Retinal pigment epithelial cell (primary cell): ENCODE measurements at regions not wholly inside any gene's neighbourhood (a gene's known extent, or its start where the extent isn't known, plus 50 kb on each side); places are given as distances from the start of the nearest gene placed in this dataset.
A peak's percentile ranks its signal among the peaks of the same experiment; 100 is the strongest.
"Not testable (repeated sequence)": the region's sequence is repeated elsewhere in the genome, so short reads cannot be mapped to it uniquely, and the experiment has no call there.

Experiments used
- DNase-seq: peaks from one replicate; pipeline ENCODE4 v3.0.0-alpha.2; 2010; ENCODE audit warnings: low read depth
- H3K4me3 ChIP-seq: 2 replicates; pipeline ENCODE4 v1.5.1; 2011; ENCODE audit warnings: mild to moderate bottlenecking, low read length, control low read depth, moderate library complexity
- TF ChIP-seq, protein P1 (sequence below): conservative IDR thresholded peaks from 2 replicates; pipeline ENCODE4 v1.5.1; 2011; ENCODE audit warnings: low read depth, low read length, control low read depth, inconsistent platforms

- DNase-seq = no peak
- TF ChIP-seq, protein P1, sequence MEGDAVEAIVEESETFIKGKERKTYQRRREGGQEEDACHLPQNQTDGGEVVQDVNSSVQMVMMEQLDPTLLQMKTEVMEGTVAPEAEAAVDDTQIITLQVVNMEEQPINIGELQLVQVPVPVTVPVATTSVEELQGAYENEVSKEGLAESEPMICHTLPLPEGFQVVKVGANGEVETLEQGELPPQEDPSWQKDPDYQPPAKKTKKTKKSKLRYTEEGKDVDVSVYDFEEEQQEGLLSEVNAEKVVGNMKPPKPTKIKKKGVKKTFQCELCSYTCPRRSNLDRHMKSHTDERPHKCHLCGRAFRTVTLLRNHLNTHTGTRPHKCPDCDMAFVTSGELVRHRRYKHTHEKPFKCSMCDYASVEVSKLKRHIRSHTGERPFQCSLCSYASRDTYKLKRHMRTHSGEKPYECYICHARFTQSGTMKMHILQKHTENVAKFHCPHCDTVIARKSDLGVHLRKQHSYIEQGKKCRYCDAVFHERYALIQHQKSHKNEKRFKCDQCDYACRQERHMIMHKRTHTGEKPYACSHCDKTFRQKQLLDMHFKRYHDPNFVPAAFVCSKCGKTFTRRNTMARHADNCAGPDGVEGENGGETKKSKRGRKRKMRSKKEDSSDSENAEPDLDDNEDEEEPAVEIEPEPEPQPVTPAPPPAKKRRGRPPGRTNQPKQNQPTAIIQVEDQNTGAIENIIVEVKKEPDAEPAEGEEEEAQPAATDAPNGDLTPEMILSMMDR = no peak
- no peak overlapping the region for H3K4me3 ChIP-seq
Observed at GRCh38 chr1:148352470-148353053, 130.5 kb downstream of the PPIAL4G start.

GRCh38 chr1:148347781-148348180 is 135.3 kb downstream of the PPIAL4G start:
- TF ChIP-seq, protein P1 = no peak
- no peak overlapping the region for H3K4me3 ChIP-seq
- DNase-seq = no peak

- TF ChIP-seq, protein P1 = peak; percentile 70
- not testable (repeated sequence) for DNase-seq, H3K4me3 ChIP-seq
Observed at GRCh38 chr1:148345659-148346151, 137.4 kb downstream of the PPIAL4G start.

- H3K4me3 ChIP-seq, DNase-seq: not testable (repeated sequence)
Observed at GRCh38 chr1:148344651-148345050, 138.5 kb downstream of the PPIAL4G start.

- not testable (repeated sequence) for H3K4me3 ChIP-seq, DNase-seq
Observed at GRCh38 chr1:148341729-148342128, 141.4 kb downstream of the PPIAL4G start.

DNA sequence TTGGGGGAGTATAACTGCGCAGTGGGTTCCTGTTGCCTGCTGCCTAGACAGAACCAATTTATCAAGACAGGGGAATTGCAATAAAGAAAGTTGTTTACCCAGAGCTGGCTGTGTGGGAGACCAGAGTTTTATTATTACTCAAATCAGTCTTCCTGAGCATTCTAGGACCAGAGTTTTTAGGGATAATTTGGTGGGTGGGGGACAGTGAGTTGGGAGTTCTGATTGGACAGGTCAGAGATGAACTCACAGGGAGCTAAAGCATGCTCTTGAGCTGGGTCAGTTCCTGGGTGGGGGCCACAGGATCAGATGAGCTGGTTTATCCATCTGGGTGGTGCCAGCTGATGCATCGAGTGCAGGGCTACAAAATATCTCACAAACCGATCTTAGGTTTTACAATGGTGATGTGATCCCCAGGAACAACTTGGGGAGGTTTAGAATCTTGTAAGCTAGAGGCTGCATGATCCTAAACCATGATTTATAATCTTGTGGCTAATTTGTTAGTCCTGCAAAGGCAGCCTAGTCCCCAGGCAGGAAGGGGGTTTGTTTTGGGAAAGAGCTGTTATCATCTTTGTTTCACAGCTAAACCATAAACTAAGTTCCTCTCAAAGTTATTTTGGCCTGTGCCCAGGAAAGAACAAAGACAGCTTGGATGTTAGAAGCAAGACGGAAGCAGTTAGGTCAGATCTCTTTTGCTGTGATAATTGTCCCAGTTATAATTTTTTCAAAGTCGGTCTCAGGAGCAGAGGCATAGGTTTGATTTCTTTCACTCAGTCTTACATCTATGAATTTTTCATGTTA is 146.8 kb downstream of the PPIAL4G start:
- not testable (repeated sequence) for DNase-seq, H3K4me3 ChIP-seq

DNA sequence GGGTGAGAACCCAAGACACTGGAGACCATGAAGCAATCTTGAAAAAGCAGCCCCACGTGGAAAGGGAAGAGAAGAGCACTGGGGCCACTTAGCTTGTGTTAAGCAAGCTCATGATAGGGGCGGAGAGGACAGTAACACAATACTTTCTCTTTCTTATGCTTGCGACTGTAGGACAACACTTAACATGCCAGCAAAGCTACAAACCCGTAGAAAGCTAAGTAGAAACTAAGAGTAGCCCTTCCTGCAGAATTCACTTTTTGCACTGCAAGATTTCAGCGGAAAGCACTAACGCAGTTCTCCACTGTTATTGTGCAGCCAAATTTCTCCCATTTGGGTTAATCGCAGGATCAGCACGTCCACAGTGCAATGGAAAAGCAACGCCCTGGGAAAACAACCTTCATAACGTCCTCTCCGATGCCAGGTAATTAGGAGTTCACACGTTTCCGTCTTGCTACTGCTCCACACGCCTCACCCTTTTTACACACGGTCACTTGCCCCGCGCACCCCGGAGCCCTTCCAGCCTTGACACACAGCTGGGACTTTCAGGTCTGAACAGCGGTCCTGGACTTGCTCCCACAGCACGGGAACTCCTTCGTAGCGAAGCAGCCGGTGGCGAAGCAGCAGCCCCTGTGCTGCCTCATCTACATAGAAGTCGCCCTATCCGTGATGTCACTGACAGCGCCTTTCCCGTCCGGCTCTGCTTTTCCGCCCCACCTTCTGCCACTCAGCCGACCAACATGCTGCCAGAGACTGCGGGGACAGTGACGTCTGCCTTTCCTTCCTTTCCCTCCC is 148.6 kb downstream of the PPIAL4G start:
- H3K4me3 ChIP-seq = peak overlapping the region; percentile 68
- TF ChIP-seq, protein P1 = no peak
- peak; percentile 89 for DNase-seq

- DNase-seq = no peak
- TF ChIP-seq, protein P1 = no peak
- H3K4me3 ChIP-seq = peak overlapping the region; percentile 68
Observed at GRCh38 chr1:148333875-148334338, 149.2 kb downstream of the PPIAL4G start.
